GM13977 (cell line): ENCODE measurements at regions not wholly inside any gene's neighbourhood (a gene's known extent, or its start where the extent isn't known, plus 50 kb on each side); places are given as distances from the start of the nearest gene placed in this dataset.

Experiments
- DNase-seq: peaks from one replicate; pipeline ENCODE4 v3.0.0; 2012; ENCODE audit warnings: low spot score
- in situ Hi-C: fragments of 300-500 bp; cut with MboI; formaldehyde crosslinking; loops from one replicate; pipeline ENCODE4 v1.12.0; 2022; ENCODE audit warnings: low sequenced_read_pairs, low pct_unique_long_range_greater_than_20kb, mixed read lengths, inconsistent platforms; ENCODE audit not compliant: unreplicated experiment
- TF ChIP-seq, protein P1 (sequence below): IDR thresholded peaks from 2 replicates; pipeline ENCODE4 v1.5.1; 2012; ENCODE audit warnings: mild to moderate bottlenecking, control low read depth; ENCODE audit not compliant: insufficient read depth; ENCODE audit errors: extremely low read depth, missing control alignments

DNA sequence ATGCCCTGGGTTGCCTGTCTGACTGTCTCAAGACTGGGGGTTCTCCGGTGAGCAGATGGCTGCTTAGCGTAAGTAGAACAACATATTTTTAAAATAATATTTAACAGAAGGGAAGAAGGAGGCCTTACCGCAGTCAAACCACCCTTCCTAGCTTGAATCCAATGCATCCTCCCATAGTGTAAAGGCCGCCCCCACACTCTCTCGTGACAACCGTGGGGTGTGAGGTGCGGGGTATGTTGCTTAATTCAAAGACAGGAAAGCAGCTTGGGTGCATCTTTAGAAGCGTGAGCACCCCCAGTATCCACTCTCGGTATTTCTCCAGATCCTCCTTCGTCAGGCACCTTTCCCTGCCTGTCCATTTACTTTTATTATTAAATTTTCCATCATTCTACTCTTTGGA, 501.2 kb upstream of the CDH4 start:
- in situ Hi-C loops: no loop called here
- no peak for DNase-seq
- TF ChIP-seq, protein P1, sequence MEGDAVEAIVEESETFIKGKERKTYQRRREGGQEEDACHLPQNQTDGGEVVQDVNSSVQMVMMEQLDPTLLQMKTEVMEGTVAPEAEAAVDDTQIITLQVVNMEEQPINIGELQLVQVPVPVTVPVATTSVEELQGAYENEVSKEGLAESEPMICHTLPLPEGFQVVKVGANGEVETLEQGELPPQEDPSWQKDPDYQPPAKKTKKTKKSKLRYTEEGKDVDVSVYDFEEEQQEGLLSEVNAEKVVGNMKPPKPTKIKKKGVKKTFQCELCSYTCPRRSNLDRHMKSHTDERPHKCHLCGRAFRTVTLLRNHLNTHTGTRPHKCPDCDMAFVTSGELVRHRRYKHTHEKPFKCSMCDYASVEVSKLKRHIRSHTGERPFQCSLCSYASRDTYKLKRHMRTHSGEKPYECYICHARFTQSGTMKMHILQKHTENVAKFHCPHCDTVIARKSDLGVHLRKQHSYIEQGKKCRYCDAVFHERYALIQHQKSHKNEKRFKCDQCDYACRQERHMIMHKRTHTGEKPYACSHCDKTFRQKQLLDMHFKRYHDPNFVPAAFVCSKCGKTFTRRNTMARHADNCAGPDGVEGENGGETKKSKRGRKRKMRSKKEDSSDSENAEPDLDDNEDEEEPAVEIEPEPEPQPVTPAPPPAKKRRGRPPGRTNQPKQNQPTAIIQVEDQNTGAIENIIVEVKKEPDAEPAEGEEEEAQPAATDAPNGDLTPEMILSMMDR: no peak

- TF ChIP-seq, protein P1: no peak
- in situ Hi-C loops: no loop called here
- DNase-seq: no peak
Measured at GRCh38 chr20:60751826-60752225, 500.2 kb upstream of the CDH4 start.

- no peak for DNase-seq
- in situ Hi-C loops: no loop called here
- TF ChIP-seq, protein P1: no peak
Measured at GRCh38 chr20:60752741-60753420, 499.2 kb upstream of the CDH4 start.

- no peak for DNase-seq
- in situ Hi-C loops: no loop called here
- TF ChIP-seq, protein P1: no peak
Measured at GRCh38 chr20:60754856-60755255, 497.2 kb upstream of the CDH4 start.

DNA sequence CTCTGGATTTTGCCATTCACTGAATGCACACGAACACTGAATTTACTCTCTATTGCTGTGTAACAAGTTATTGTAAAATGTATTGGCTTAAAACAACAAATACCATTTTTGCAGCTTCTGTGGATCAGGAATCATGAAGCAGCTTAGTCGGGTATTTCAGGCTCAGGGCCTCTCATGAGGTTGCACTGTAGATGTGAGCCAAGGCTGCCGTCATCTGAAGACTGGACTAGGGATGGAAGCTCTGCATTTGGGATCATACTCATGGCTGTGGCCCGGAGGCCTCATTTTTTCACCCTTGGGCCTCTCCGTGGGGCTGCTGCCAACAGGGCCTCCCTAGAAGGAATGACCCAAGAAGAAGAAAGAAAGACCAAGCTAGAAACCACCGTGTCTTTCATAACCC, 492.4 kb upstream of the CDH4 start:
- TF ChIP-seq, protein P1: no peak
- in situ Hi-C loops: no loop called here
- DNase-seq: no peak

DNA sequence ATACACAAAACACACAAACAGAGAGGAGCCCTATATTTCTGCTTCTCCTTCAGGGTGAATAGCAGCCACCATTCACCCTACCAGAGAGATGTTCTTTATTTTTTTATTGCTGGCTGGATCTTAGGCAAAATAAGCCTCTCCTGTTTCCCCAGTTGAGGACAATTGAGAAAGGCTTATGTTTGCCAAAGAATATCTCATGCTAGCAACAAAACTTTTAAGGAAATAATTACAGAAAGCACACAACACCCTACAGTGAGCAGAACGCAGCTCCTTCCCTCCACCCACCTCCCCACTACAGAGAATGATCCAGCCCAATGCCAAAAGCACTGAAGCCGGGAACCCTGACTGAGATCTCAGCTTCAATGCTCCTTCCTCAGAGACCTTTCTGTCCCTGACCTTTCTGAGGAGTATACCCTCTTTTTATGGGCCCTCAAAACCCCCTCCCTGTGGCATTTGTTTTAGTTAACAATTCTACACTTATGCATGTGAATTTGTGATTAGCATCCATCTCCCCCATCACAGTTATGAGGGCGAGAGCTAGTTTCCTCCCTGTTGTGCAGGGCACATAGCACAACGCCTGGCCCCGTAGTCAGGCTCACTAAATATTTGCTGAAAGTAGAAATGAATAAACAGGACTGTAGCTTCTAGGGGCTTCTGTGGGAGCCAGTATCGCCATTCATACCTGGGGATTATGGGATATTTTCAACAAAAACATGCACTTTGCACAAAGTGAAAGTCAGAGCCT, 491.6 kb upstream of the CDH4 start:
- DNase-seq: no peak
- TF ChIP-seq, protein P1: no peak
- in situ Hi-C loops: no loop called here
